ENCODE measurements at regions not wholly inside any gene's neighbourhood (a gene's known extent, or its start where the extent isn't known, plus 50 kb on each side); places are given as distances from the start of the nearest gene placed in this dataset.
"Not testable (repeated sequence)": the region's sequence is repeated elsewhere in the genome, so short reads cannot be mapped to it uniquely, and the experiment has no call there.

DNA sequence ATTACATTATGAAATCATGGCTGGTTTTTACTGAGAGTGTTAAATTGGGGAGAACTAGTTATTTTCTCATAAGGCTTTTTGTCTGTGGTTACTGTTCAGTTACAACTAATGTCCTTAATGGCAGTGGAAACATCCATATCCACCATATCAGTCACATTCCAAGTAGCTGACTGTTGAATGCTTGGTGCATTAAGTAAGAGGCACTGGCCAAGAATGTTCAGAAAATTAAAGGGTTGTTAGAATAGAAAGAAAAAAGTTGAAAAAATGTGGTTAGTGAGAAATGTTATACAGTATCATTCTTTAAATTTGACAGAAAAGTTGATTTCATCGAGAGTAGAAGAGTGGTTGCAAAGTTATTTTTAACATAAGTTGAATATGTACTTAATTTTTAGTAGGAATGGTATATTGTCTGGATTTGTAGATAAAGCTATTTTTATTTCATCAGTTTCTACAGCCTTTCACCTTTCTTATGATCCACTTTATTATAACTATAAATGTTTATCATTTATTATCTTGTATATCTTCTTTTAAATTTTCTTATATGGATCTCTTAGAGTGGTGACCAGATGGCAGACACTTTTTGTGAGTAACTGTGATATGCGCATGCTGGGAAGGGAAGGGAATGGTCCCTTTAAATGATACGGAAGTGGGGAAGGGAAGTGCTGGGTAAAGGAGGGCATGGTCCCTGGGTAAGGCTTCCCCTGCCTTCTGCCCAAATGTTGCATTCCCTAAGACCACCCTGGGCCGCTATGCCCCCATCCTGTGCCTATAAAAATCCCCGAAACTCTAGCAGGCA, 2407.1 kb downstream of the ARAP2 start:
- no peaks in the 10 kb centered on the region for H3K36me3 Mint-ChIP-seq
- no peak overlapping the region for H3K27ac Mint-ChIP-seq
- H3K4me3 Mint-ChIP-seq, result no peak overlapping the region
- H3K4me1 Mint-ChIP-seq (ENCODE audit: unreplicated experiment), result no peaks in the 10 kb centered on the region
- peaks cover 4% of the 10 kb centered on the region for H3K9me3 Mint-ChIP-seq
- H3K27me3 Mint-ChIP-seq, result no peaks in the 10 kb centered on the region
- no peak for TF ChIP-seq CTCF (conservative IDR thresholded peaks at IDR 0.05)
- DNase-seq (ENCODE audit: extremely low spot score, unreplicated experiment), result no peak

GRCh38 chr4:33841120-33841519, 2403.2 kb downstream of the ARAP2 start:
- Mint-ChIP-seq H3K4me3 (no peak overlapping the region), H3K4me1 (ENCODE audit: unreplicated experiment) (no peaks in the 10 kb centered on the region)

GRCh38 chr4:33850371-33850902, 2393.9 kb downstream of the ARAP2 start:
- no peaks in the 10 kb centered on the region for H3K27me3 Mint-ChIP-seq
- DNase-seq (ENCODE audit: extremely low spot score, unreplicated experiment), result no peak
- H3K9me3 Mint-ChIP-seq, result peaks cover 7% of the 10 kb centered on the region
- TF ChIP-seq CTCF (conservative IDR thresholded peaks at IDR 0.05), result no peak
- no peaks in the 10 kb centered on the region for H3K36me3 Mint-ChIP-seq
- H3K4me3 Mint-ChIP-seq, result no peak overlapping the region
- no peaks in the 10 kb centered on the region for H3K4me1 Mint-ChIP-seq (ENCODE audit: unreplicated experiment)
- H3K27ac Mint-ChIP-seq, result no peak overlapping the region

More at GRCh38 chr4:33841120-33841519, 2403.2 kb downstream of the ARAP2 start:
- H3K27me3 Mint-ChIP-seq, result no peaks in the 10 kb centered on the region
- H3K27ac Mint-ChIP-seq, result no peak overlapping the region
- H3K9me3 Mint-ChIP-seq, result peaks cover 9% of the 10 kb centered on the region
- no peaks in the 10 kb centered on the region for H3K36me3 Mint-ChIP-seq
- DNase-seq (ENCODE audit: extremely low spot score, unreplicated experiment), result no peak
- no peak for TF ChIP-seq CTCF (conservative IDR thresholded peaks at IDR 0.05)

DNA sequence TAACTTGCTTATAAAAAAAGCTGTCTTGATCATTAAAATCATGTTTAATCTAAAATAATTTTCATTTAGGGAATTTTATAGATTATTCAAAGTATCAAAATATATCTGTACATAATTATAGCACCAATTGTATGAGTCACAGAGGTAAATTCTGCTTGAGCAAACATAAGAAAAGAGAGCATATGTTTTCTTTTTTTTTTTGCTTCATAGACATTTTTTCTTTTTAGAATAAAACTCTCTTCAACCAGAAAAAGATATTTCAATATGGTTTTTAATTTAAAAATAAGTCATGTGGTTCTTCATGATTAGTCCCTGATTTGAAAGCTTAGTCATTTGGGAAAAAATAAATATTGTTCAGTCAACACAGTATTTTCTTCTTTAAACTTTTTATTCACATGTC, 2390.6 kb downstream of the ARAP2 start:
- not testable (repeated sequence) for H3K27ac Mint-ChIP-seq; H3K4me1 Mint-ChIP-seq (ENCODE audit: unreplicated experiment); H3K4me3 Mint-ChIP-seq; H3K27me3 Mint-ChIP-seq; H3K9me3 Mint-ChIP-seq; H3K36me3 Mint-ChIP-seq; DNase-seq (ENCODE audit: extremely low spot score, unreplicated experiment)

GRCh38 chr4:33864290-33864859, 2379.9 kb downstream of the ARAP2 start:
- Mint-ChIP-seq H3K4me1 (ENCODE audit: unreplicated experiment) (no peaks in the 10 kb centered on the region), H3K4me3 (no peak overlapping the region), H3K27ac (no peak overlapping the region), H3K27me3 (no peaks in the 10 kb centered on the region), H3K36me3 (no peaks in the 10 kb centered on the region), H3K9me3 (peaks cover 14% of the 10 kb centered on the region)
- no peak for TF ChIP-seq CTCF (conservative IDR thresholded peaks at IDR 0.05)
- DNase-seq (ENCODE audit: extremely low spot score, unreplicated experiment), result no peak

DNA sequence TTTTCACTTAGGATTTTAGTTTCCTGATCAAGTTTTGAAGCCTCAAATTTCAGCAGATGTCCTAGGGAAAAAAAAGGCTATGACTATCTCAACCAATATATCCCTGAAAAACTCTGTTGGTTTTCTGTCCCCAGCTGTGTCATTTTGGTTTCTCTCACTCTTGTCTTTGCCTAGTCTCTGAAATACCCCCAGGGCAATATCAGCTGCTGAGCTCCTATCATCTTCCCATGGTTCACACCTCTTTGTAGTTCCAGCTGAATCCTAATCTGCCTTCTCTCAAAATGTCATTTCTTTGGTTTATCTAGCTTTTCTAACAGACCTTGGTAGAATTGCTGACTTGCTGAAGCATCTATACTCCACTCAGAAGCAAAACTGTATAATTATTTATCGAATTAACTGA, 2370.5 kb downstream of the ARAP2 start:
- H3K4me3 Mint-ChIP-seq, result no peak overlapping the region
- no peaks in the 10 kb centered on the region for H3K36me3 Mint-ChIP-seq
- no peak for DNase-seq (ENCODE audit: extremely low spot score, unreplicated experiment)
- H3K27ac Mint-ChIP-seq, result no peak overlapping the region
- no peaks in the 10 kb centered on the region for H3K9me3 Mint-ChIP-seq
- no peak for TF ChIP-seq CTCF (conservative IDR thresholded peaks at IDR 0.05)
- no peaks in the 10 kb centered on the region for H3K27me3 Mint-ChIP-seq
- H3K4me1 Mint-ChIP-seq (ENCODE audit: unreplicated experiment), result no peaks in the 10 kb centered on the region

Measured in type B pancreatic cell (in vitro differentiated cells).